Liver (tissue), 8 donors: ENCODE measurements at regions not wholly inside any gene's neighbourhood (a gene's known extent, or its start where the extent isn't known, plus 50 kb on each side); places are given as distances from the start of the nearest gene placed in this dataset.

Source experiments
- DNase-seq: peaks from one replicate; pipeline ENCODE4 v3.0.0-alpha.2; 2017; ENCODE audit warnings: low spot score
- H3K27ac ChIP-seq, 2 donors: one replicate each; pipeline ENCODE4 v1.7.0; 2013; ENCODE audit warnings: inconsistent platforms in 2 of 2, low read length in 2 of 2, control low read depth in 1 of 2, low read depth in 1 of 2, mild to moderate bottlenecking in 1 of 2
- H3K27me3 ChIP-seq, 4 donors: one replicate each; pipeline versions ENCODE4 v1.6.1 to v1.7.0; 2013; ENCODE audit warnings: low read length in 3 of 4, inconsistent platforms in 1 of 4, mild to moderate bottlenecking in 1 of 4, moderate library complexity in 1 of 4; ENCODE audit not compliant: control insufficient read depth in 4 of 4, insufficient read depth in 4 of 4
- H3K36me3 ChIP-seq, 4 donors: one replicate each; pipeline versions ENCODE4 v1.6.1 to v1.7.0; 2013; ENCODE audit warnings: low read length in 3 of 4, mild to moderate bottlenecking in 3 of 4, low read depth in 1 of 4, moderate library complexity in 1 of 4; ENCODE audit not compliant: control insufficient read depth in 4 of 4, insufficient read depth in 3 of 4
- H3K4me1 ChIP-seq, 4 donors: one replicate each; pipeline versions ENCODE4 v1.6.1 to v1.7.0; 2013; ENCODE audit warnings: low read length in 3 of 4, mild to moderate bottlenecking in 3 of 4, moderate library complexity in 1 of 4; ENCODE audit not compliant: control insufficient read depth in 4 of 4, insufficient read depth in 4 of 4
- H3K4me3 ChIP-seq, 3 donors: one replicate each; pipeline versions ENCODE4 v1.6.1 to v1.7.0; 2013; ENCODE audit warnings: low read length in 3 of 3, control low read depth in 1 of 3, low read depth in 1 of 3, mild to moderate bottlenecking in 1 of 3
- H3K9ac ChIP-seq, 2 donors: one replicate each; pipeline ENCODE4 v1.7.0; 2013; ENCODE audit warnings: low read length in 2 of 2, mild to moderate bottlenecking in 2 of 2, moderate library complexity in 2 of 2, control low read depth in 1 of 2, low read depth in 1 of 2
- H3K9me3 ChIP-seq, 4 donors: one replicate each; pipeline versions ENCODE4 v1.6.1 to v1.7.0; 2013; ENCODE audit warnings: low read length in 3 of 4; ENCODE audit not compliant: control insufficient read depth in 4 of 4
- EGR1 ChIP-seq, 2 donors: IDR thresholded peaks; 2 replicates each; pipeline ENCODE4 v1.6.1; 2016 to 2018; ENCODE audit warnings: antibody characterized with exemption in 2 of 2, low read depth in 2 of 2
- FOXA1 ChIP-seq: IDR thresholded peaks from 2 replicates; pipeline ENCODE4 v1.6.1; 2016; ENCODE audit warnings: antibody characterized with exemption
- FOXA2 ChIP-seq: IDR thresholded peaks from 2 replicates; pipeline ENCODE4 v1.6.1; 2016; ENCODE audit warnings: antibody characterized with exemption
- GABPA ChIP-seq, 2 donors: IDR thresholded peaks in 1 of 2; conservative IDR thresholded peaks in 1 of 2; 2 replicates each; pipeline ENCODE4 v1.6.1; 2016; ENCODE audit warnings: antibody characterized with exemption in 2 of 2, mild to moderate bottlenecking in 1 of 2, moderate library complexity in 1 of 2
- HNF4A ChIP-seq, 2 donors: conservative IDR thresholded peaks; 2 replicates each; pipeline ENCODE4 v1.6.1; 2016; ENCODE audit warnings: antibody characterized with exemption in 2 of 2, mild to moderate bottlenecking in 2 of 2
- HNF4G ChIP-seq: IDR thresholded peaks from 2 replicates; pipeline ENCODE4 v1.6.1; 2016; ENCODE audit warnings: antibody characterized with exemption
- JUND ChIP-seq, 2 donors: IDR thresholded peaks; 2 replicates each; pipeline ENCODE4 v1.6.1; 2016; ENCODE audit warnings: antibody characterized with exemption in 2 of 2
- NR2F2 ChIP-seq: IDR thresholded peaks from 2 replicates; pipeline ENCODE4 v1.6.1; 2016; ENCODE audit warnings: antibody characterized with exemption
- RAD21 ChIP-seq, 2 donors: IDR thresholded peaks; 2 replicates each; pipeline ENCODE4 v1.6.1; 2016; ENCODE audit warnings: antibody characterized with exemption in 2 of 2, mild to moderate bottlenecking in 2 of 2
- RXRA ChIP-seq, 2 donors: IDR thresholded peaks; 2 replicates each; pipeline ENCODE4 v1.6.1; 2017 to 2018; ENCODE audit warnings: antibody characterized with exemption in 2 of 2, mild to moderate bottlenecking in 1 of 2
- SP1 ChIP-seq: IDR thresholded peaks from 2 replicates; pipeline ENCODE4 v1.6.1; 2018; ENCODE audit warnings: antibody characterized with exemption, mild to moderate bottlenecking
- TAF1 ChIP-seq: conservative IDR thresholded peaks from 2 replicates; pipeline ENCODE4 v1.6.1; 2016; ENCODE audit warnings: antibody characterized with exemption, mild to moderate bottlenecking
- YY1 ChIP-seq: IDR thresholded peaks from 2 replicates; pipeline ENCODE4 v1.6.1; 2016; ENCODE audit warnings: antibody characterized with exemption, mild to moderate bottlenecking
- WGBS: extraction: QIAGEN DNeasy Blood & Tissue Kit; methylation state at CpG from one replicate; pipeline ENCODE4 v1.1.7; 2013; 5-methylcytosine and 5-hydroxymethylcytosine counted together
- TF ChIP-seq, protein P1 (sequence below): IDR thresholded peaks from 2 replicates; pipeline ENCODE4 v1.6.1; 2016; ENCODE audit warnings: antibody characterized with exemption
- TF ChIP-seq, protein P2 (sequence below): IDR thresholded peaks from 2 replicates; pipeline ENCODE4 v1.6.1; 2016; ENCODE audit warnings: antibody characterized with exemption
- TF ChIP-seq, protein P3 (sequence below): fragments of 150-350 bp; IDR thresholded peaks from 2 replicates; pipeline ENCODE4 v1.5.1; 2017; ENCODE audit warnings: improper control_type of control experiment, low read depth, low read length; ENCODE audit not compliant: missing input control
- TF ChIP-seq, protein P4 (sequence below): IDR thresholded peaks from 2 replicates; pipeline ENCODE4 v1.6.1; 2016; ENCODE audit warnings: antibody characterized with exemption
- TF ChIP-seq, protein P5 (sequence below): IDR thresholded peaks from 2 replicates; pipeline ENCODE4 v1.6.1; 2016; ENCODE audit warnings: antibody characterized with exemption, mild to moderate bottlenecking
- donor health status: healthy.
- donor health status: healthy.
- donor health status: healthy.
- donor health status: healthy.
- donor health status: healthy.

DNA sequence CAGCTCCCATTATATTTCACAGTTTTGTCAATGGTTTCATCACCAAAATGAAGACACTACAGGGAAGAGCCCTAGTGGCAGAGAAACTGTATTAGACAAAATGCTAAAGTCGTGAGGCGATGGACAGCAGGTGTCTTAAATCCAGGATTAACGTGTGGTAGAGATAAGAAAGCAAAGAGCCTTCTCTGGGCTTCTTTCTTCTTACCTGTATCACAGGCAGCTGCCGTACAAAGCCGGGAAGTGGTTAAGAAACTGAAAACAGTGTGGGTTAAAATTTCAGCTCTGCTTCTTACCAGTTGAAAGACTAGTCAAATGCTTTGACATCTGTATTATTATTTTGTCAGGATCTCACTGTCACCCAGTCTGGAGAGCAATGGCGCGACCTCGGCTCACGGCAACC lies 98.2 kb upstream of the NUDT7 start:
- Histone ChIP-seq H3K27ac (no peak overlapping the region), H3K9ac (no peak overlapping the region), H3K4me1 (no peaks in the 10 kb centered on the region), H3K9me3 (no peaks in the 10 kb centered on the region), H3K27me3 (peaks cover 0 to 9% (median 0%) of the 10 kb centered on the region in 4 donors), H3K4me3 (no peak overlapping the region), H3K36me3 (no peaks in the 10 kb centered on the region)
- TF ChIP-seq HNF4A (conservative IDR thresholded peaks at IDR 0.05) (no peak), SP1 (no peak), HNF4G (no peak), RXRA (IDR thresholded peaks at IDR 0.05) (no peak)
- WGBS: 83% methylated on average over 9 of the region's 9 CpGs
- no peak for DNase-seq

DNA sequence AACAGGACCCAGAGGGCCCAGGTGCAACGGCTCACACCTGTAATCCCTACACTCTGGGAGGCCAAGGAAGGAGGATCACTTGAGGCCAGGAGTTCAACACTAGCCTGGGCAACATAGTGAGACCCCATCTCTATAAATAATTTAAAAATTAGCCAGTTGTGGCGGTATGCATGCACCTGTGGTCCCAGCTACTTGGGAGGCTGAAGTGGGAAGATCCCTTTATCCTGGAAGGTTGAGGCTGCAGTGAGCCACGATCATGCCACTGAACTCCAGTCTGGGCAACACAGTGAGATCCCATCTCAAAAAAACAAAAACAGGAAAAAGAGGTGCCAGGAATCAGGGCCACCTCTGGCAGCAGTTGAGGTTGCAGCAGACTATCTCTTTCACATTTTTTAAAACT lies 85.7 kb upstream of the NUDT7 start:
- Histone ChIP-seq H3K9ac (no peak overlapping the region), H3K9me3 (no peaks in the 10 kb centered on the region), H3K27me3 (peaks cover 0 to 4% (median 2%) of the 10 kb centered on the region in 4 donors), H3K4me1 (no peaks in the 10 kb centered on the region), H3K36me3 (no peaks in the 10 kb centered on the region), H3K27ac (no peak overlapping the region), H3K4me3 (no peak overlapping the region)
- 75% methylated on average over 3 of the region's 3 CpGs for WGBS
- TF ChIP-seq, protein P1, sequence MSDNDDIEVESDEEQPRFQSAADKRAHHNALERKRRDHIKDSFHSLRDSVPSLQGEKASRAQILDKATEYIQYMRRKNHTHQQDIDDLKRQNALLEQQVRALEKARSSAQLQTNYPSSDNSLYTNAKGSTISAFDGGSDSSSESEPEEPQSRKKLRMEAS: no peak
- TF ChIP-seq SP1: no peak
- no peak for TF ChIP-seq RAD21 (IDR thresholded peaks at IDR 0.05)
- no peak for TF ChIP-seq HNF4G
- no peak for TF ChIP-seq TAF1
- TF ChIP-seq FOXA1: no peak
- TF ChIP-seq HNF4A (conservative IDR thresholded peaks at IDR 0.05): no peak
- no peak for TF ChIP-seq NR2F2
- no peak for TF ChIP-seq YY1
- no peak for TF ChIP-seq GABPA (IDR thresholded peaks at IDR 0.05 in 1 of 2, conservative IDR thresholded peaks at IDR 0.05 in 1 of 2)
- no peak for TF ChIP-seq FOXA2
- TF ChIP-seq, protein P2, sequence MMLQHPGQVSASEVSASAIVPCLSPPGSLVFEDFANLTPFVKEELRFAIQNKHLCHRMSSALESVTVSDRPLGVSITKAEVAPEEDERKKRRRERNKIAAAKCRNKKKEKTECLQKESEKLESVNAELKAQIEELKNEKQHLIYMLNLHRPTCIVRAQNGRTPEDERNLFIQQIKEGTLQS: no peak
- no peak for TF ChIP-seq EGR1 (IDR thresholded peaks at IDR 0.05; ENCODE audit: low read depth in 2 of 2)
- TF ChIP-seq, protein P3, sequence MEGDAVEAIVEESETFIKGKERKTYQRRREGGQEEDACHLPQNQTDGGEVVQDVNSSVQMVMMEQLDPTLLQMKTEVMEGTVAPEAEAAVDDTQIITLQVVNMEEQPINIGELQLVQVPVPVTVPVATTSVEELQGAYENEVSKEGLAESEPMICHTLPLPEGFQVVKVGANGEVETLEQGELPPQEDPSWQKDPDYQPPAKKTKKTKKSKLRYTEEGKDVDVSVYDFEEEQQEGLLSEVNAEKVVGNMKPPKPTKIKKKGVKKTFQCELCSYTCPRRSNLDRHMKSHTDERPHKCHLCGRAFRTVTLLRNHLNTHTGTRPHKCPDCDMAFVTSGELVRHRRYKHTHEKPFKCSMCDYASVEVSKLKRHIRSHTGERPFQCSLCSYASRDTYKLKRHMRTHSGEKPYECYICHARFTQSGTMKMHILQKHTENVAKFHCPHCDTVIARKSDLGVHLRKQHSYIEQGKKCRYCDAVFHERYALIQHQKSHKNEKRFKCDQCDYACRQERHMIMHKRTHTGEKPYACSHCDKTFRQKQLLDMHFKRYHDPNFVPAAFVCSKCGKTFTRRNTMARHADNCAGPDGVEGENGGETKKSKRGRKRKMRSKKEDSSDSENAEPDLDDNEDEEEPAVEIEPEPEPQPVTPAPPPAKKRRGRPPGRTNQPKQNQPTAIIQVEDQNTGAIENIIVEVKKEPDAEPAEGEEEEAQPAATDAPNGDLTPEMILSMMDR: no peak
- no peak for TF ChIP-seq RXRA (IDR thresholded peaks at IDR 0.05)
- no peak for DNase-seq

DNA sequence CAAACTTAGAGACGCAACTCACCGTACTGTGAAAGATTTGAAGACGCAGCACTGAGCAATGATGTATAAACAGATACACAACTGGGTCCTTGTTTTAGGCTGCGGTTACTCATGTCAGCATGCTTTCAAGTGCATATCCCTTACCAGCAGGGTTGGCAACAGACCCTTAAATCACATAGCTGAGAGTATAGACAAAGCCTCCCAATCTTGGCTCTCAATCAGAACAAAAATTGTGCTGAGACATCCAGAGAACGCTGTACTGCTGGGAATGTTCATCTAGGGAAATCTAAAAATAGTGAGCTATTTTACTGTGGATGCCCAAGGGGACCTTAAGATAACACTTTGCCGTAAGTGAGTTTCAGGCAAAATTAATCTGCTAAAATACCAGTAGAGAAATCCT lies 84.4 kb upstream of the NUDT7 start:
- H3K9me3 ChIP-seq: no peaks in the 10 kb centered on the region
- no peak for DNase-seq
- H3K27ac ChIP-seq: no peak overlapping the region
- no peak for TF ChIP-seq RAD21 (IDR thresholded peaks at IDR 0.05)
- no peak for TF ChIP-seq GABPA (IDR thresholded peaks at IDR 0.05 in 1 of 2, conservative IDR thresholded peaks at IDR 0.05 in 1 of 2)
- no peak for TF ChIP-seq SP1
- TF ChIP-seq, protein P2: no peak
- TF ChIP-seq, protein P1: no peak
- TF ChIP-seq, protein P4, sequence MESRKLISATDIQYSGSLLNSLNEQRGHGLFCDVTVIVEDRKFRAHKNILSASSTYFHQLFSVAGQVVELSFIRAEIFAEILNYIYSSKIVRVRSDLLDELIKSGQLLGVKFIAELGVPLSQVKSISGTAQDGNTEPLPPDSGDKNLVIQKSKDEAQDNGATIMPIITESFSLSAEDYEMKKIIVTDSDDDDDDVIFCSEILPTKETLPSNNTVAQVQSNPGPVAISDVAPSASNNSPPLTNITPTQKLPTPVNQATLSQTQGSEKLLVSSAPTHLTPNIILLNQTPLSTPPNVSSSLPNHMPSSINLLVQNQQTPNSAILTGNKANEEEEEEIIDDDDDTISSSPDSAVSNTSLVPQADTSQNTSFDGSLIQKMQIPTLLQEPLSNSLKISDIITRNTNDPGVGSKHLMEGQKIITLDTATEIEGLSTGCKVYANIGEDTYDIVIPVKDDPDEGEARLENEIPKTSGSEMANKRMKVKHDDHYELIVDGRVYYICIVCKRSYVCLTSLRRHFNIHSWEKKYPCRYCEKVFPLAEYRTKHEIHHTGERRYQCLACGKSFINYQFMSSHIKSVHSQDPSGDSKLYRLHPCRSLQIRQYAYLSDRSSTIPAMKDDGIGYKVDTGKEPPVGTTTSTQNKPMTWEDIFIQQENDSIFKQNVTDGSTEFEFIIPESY: no peak
- no peak for TF ChIP-seq FOXA1
- no peak for TF ChIP-seq NR2F2
- TF ChIP-seq HNF4G: no peak
- TF ChIP-seq FOXA2: no peak
- TF ChIP-seq, protein P5, sequence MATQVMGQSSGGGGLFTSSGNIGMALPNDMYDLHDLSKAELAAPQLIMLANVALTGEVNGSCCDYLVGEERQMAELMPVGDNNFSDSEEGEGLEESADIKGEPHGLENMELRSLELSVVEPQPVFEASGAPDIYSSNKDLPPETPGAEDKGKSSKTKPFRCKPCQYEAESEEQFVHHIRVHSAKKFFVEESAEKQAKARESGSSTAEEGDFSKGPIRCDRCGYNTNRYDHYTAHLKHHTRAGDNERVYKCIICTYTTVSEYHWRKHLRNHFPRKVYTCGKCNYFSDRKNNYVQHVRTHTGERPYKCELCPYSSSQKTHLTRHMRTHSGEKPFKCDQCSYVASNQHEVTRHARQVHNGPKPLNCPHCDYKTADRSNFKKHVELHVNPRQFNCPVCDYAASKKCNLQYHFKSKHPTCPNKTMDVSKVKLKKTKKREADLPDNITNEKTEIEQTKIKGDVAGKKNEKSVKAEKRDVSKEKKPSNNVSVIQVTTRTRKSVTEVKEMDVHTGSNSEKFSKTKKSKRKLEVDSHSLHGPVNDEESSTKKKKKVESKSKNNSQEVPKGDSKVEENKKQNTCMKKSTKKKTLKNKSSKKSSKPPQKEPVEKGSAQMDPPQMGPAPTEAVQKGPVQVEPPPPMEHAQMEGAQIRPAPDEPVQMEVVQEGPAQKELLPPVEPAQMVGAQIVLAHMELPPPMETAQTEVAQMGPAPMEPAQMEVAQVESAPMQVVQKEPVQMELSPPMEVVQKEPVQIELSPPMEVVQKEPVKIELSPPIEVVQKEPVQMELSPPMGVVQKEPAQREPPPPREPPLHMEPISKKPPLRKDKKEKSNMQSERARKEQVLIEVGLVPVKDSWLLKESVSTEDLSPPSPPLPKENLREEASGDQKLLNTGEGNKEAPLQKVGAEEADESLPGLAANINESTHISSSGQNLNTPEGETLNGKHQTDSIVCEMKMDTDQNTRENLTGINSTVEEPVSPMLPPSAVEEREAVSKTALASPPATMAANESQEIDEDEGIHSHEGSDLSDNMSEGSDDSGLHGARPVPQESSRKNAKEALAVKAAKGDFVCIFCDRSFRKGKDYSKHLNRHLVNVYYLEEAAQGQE: no peak
- no peak for TF ChIP-seq JUND (IDR thresholded peaks at IDR 0.05)
- TF ChIP-seq EGR1 (IDR thresholded peaks at IDR 0.05; ENCODE audit: low read depth in 2 of 2): no peak
- TF ChIP-seq YY1: no peak
- no peak for TF ChIP-seq HNF4A (conservative IDR thresholded peaks at IDR 0.05)

More for the DNA sequence above, 84.4 kb upstream of the NUDT7 start:
- no peak overlapping the region for H3K4me3 ChIP-seq
- H3K9ac ChIP-seq: no peak overlapping the region
- 80% methylated on average over 6 of the region's 6 CpGs for WGBS
- no peaks in the 10 kb centered on the region for H3K36me3 ChIP-seq
- H3K4me1 ChIP-seq: no peaks in the 10 kb centered on the region
- H3K27me3 ChIP-seq: peaks cover 0 to 4% (median 2%) of the 10 kb centered on the region in 4 donors
